ENCODE measurements at regions not wholly inside any gene's neighbourhood (a gene's known extent, or its start where the extent isn't known, plus 50 kb on each side); places are given as distances from the start of the nearest gene placed in this dataset.

GRCh38 chr2:221276033-221276432 lies 296.1 kb downstream of the EPHA4 start:
- no CpG with 5 or more reads among the region's 1 CpG for WGBS (ENCODE audit: extremely low coverage, insufficient read length, low lambda C conversion rate)
- Histone ChIP-seq H3K27ac (ENCODE audit: insufficient read length, low read depth, low read length) (no peak overlapping the region), H3K4me1 (ENCODE audit: insufficient read depth, low read length) (no peaks in the 10 kb centered on the region), H2BK5ac (ENCODE audit: insufficient read length, low read length) (no peak overlapping the region), H2BK12ac (ENCODE audit: insufficient read length, low read depth, low read length) (no peak overlapping the region), H3K23ac (ENCODE audit: insufficient read length, low read depth, low read length) (no peak overlapping the region), H2AK5ac (ENCODE audit: insufficient read length, low read length) (no peak overlapping the region), H3K9me3 (ENCODE audit: control insufficient read depth, low read depth, low read length) (no peaks in the 10 kb centered on the region), H3K9ac (ENCODE audit: extremely low read depth, insufficient read length, low read length) (no peak overlapping the region), H2AFZ (ENCODE audit: low read length) (no peak overlapping the region), H3T11ph (ENCODE audit: low read length) (no peak overlapping the region), H2BK20ac (ENCODE audit: low read depth, low read length, poor library complexity, severe bottlenecking) (no peak overlapping the region), H4K8ac (replicated peaks; ENCODE audit: insufficient read length, low read depth, low read length) (no peak overlapping the region), H3K79me1 (ENCODE audit: insufficient read depth, low read depth, low read length, poor library complexity, severe bottlenecking) (no peaks in the 10 kb centered on the region), H2BK15ac (ENCODE audit: low read depth, low read length) (no peak overlapping the region), H4K91ac (ENCODE audit: insufficient read length, low read depth, low read length) (no peak overlapping the region), H3K23me2 (ENCODE audit: insufficient read length, low read depth, low read length, poor library complexity, severe bottlenecking) (no peaks in the 10 kb centered on the region), H3K56ac (ENCODE audit: insufficient read length, low read depth, low read length) (no peak overlapping the region), H3K18ac (ENCODE audit: insufficient read length, low read depth, low read length) (no peak overlapping the region), H4K20me1 (ENCODE audit: control insufficient read depth, insufficient read depth, insufficient read length) (no peaks in the 10 kb centered on the region), H3K14ac (ENCODE audit: insufficient read depth, low read length) (no peak overlapping the region), H3K27me3 (ENCODE audit: insufficient read depth, low read length) (no peaks in the 10 kb centered on the region), H3K79me2 (ENCODE audit: insufficient read depth, low read length) (no peaks in the 10 kb centered on the region), H3K4ac (ENCODE audit: low read depth, low read length) (no peak overlapping the region), H4K5ac (ENCODE audit: insufficient read length, low read depth, low read length) (no peak overlapping the region), H2BK120ac (ENCODE audit: low read depth, low read length, poor library complexity, severe bottlenecking) (no peak overlapping the region), H3K4me2 (ENCODE audit: insufficient read depth, insufficient read length, low read length) (no peak overlapping the region)
- no peaks in the 10 kb centered on the region for H3K36me3 Mint-ChIP-seq (ENCODE audit: insufficient read depth in 1 of 3, low read depth in 3 of 3)
- H3K9me3 Mint-ChIP-seq, result no peaks in the 10 kb centered on the region
- no peaks in the 10 kb centered on the region for H3K27me3 Mint-ChIP-seq (ENCODE audit: low read depth)
- H3K4me1 Mint-ChIP-seq, result peaks cover 4 to 10% of the 10 kb centered on the region in 2 experiments; a peak in 3 of 4 replicates
- no peak for TF ChIP-seq CTCF (conservative IDR thresholded peaks at IDR 0.05)
- H3K4me3 Mint-ChIP-seq, result no peak overlapping the region
- no peak for DNase-seq
- H3K27ac Mint-ChIP-seq, result no peak overlapping the region; a peak in 1 of 7 replicates
